NCI-H524 treated with DMSO at 0.1 percent for 48 hours (cell line): ENCODE measurements at regions not wholly inside any gene's neighbourhood (a gene's known extent, or its start where the extent isn't known, plus 50 kb on each side); places are given as distances from the start of the nearest gene placed in this dataset.

Experiments
- DNase-seq: peaks from one replicate; lab custom pipeline; 2025; lab: John Stamatoyannopoulos, UW

DNA sequence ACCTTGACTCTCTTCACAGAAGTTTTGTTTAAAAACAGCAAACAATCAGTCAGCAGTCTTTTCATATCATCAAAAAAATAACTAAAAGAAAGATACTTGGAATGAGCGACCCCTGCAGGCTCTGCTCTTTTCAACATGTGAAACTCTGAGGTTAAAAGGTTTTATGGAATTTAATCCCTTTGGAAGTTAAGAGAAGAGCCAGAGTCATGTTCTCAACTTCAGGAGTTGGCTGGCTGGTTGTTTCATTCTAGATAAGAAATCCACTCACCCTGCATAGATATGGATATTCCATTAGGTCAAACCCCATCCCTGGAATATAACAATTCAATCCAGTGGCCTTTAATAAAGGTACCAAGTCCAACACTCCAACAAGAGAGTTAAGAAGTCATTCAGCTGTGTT, 115.6 kb upstream of the RMDN2 start:
- DNase-seq, result no peak

GRCh38 chr2:37809931-37810570, 115.0 kb upstream of the RMDN2 start:
- DNase-seq, result no peak

DNA sequence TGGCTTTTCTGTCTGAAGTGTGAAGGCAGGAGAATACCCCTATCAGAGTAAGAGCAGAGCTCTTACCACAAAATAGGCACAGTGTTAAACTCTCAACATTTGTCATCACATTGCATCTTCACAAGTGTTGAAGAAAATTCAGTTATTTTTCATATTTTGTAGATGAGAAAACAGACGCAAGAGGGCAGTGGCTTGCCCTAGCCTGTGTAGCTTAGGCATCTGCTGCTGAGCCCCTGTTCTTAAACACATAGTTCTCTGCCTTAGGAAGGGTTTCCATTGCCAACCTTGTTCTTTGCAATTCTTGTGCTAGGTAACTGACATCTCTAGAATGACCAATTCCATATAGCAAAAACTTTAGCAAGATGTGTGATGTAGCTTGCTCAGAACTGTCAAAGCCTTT, 112.7 kb upstream of the RMDN2 start:
- no peak for DNase-seq

GRCh38 chr2:37812941-37813730, 112.0 kb upstream of the RMDN2 start:
- no peak for DNase-seq

DNA sequence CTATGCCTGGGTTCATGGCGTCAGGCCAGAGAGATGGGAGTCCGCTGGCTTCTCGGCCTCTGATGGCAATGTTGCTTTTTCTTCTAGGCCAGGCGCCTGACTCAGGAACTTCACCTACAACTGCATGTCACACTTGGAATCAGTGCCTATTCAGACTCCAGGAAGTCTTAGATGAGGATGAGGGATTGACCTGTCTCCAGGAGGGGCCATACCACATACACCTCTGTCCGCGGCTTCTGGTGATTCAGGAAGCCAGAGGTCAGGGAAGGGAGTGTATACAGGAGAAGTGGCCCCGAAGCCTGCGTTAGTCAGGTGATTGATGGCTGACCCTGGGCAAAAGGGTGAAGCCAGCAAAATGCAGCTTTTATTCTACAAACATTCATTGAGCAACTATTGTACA, 109.1 kb upstream of the RMDN2 start:
- no peak for DNase-seq

GRCh38 chr2:37816686-37817085, 108.4 kb upstream of the RMDN2 start:
- DNase-seq, result no peak

- no peak for DNase-seq
Observed at GRCh38 chr2:37819186-37819585, 105.9 kb upstream of the RMDN2 start.

GRCh38 chr2:37820471-37820986, 104.6 kb upstream of the RMDN2 start:
- no peak for DNase-seq

- DNase-seq, result no peak
Observed at GRCh38 chr2:37825586-37825985, 99.5 kb upstream of the RMDN2 start.

- no peak for DNase-seq
Observed at GRCh38 chr2:37826611-37827010, 98.5 kb upstream of the RMDN2 start.

DNA sequence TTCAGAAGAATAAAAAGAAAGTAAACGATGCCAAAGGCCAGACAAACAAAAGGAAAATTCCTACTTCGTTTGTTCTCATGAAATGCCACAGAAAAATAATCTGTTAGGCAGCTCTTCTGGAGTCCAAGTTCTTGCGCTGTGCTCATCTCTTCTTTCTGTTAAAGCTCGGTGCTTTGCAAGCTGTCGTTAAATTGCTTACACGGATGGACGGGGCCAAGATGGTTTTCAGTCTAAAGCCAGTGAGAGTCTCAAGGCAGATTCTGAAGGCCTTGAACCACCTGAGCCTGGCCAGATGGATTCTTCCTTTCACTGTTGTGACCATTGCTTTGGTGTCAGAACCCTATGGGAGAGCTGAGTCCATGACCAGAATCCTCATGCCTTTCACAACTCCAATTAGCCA, 97.6 kb upstream of the RMDN2 start:
- no peak for DNase-seq

DNA sequence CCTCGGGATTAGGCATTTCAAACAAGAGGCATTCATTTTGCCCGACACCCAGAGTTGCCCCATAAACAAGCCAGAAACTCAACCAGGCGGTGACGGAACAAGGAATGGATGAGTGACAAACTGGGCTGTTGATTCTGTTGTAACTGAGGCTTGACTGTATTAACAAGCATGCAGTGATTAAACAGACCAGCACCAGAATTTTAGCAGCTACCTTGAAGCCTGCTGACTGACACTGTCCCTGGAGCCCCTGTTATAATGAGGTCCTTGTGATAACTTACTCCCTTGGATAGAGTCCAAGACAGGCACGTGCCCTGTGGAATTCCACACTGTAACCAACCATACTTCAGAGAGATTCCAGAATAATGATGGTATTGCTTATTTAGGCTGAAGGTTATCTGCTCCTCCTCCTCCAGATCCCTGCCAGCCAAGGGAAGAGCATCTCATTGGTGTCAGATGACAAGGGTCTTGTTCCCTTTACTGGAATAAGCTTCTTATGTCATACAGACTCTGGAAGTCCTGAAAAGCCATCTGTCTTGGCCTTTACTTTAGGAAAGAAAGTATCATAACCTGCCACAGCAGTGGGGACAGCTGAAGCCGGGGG, 97.1 kb upstream of the RMDN2 start:
- peak; percentile 99 for DNase-seq

GRCh38 chr2:37829202-37829601, 95.9 kb upstream of the RMDN2 start:
- DNase-seq, result no peak

GRCh38 chr2:37829616-37830395, 95.3 kb upstream of the RMDN2 start:
- DNase-seq, result no peak

DNA sequence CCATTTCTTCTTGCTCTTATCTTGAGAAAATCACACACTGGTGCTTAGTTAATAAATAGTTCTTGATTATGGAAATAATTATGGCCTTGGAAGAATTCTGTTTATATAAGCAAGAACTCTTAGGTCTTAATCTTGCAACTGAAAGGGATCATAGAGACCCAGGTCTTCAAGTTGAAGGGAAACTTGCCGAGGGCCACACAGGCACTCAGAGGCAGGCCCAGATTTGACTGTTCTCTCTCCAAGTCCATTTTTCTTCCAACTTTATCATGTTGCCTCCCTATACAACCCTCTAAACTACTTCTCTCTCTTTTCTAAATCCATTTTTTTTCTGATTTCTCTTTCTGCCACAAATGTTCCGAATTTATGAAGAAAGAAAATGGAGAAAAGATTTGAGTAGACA, 94.5 kb upstream of the RMDN2 start:
- no peak for DNase-seq

DNA sequence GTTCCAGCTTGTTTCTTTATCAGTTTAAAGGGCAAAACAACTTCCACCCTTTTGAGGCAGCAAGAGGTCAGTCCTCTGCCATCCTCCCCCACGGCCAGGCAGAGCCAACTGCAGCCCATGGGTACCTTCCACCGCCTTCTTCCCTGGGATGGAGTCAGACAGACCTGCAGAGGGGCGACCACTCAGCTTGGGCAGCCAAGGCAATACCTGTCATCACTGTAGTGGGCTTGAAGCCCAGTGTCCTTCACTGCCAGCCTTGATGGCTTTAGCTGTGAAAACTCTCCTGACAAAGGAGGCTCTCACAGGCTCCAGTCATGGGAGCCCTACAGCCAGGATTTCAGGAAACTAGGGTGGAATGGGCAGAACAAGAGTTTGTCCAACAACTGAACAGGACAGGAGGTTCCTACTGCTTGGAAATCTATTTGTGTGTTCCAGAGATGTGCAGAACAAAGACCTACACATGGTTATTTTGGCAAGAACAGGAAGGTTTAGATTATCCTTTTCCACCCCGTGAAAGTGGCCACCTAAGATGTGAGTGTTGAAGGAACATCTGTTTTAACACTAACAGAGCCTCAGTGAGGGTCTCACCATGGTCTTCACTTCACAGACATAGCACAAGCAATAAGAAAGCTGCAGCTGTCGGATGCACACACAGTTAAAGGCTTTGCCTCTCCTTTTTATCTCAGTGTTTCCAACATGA, 93.9 kb upstream of the RMDN2 start:
- DNase-seq, result no peak

- no peak for DNase-seq
Observed at GRCh38 chr2:37832590-37833197, 92.4 kb upstream of the RMDN2 start.

- DNase-seq, result no peak
Observed at GRCh38 chr2:37833423-37833822, 91.7 kb upstream of the RMDN2 start.

DNA sequence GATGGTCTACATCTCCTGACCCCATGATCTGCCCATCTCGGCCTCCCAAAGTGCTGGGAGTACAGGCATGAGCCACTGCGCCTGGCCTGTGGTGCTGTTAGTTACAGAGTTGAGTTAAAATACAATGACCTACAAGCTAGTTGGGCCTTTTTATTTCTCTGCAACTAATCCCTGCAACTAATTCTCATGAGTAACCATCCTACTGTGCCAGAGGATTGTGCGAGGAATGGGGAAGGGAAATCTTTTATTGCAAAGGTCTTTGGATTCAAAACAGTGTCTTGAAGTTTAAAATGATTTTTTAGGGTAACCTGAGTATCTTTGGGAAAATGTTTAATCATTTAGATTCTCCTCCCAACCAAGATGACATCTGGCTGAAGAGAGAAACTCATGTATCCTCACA, 88.8 kb upstream of the RMDN2 start:
- DNase-seq, result no peak

- DNase-seq, result no peak
Observed at GRCh38 chr2:37836711-37837110, 88.4 kb upstream of the RMDN2 start.

DNA sequence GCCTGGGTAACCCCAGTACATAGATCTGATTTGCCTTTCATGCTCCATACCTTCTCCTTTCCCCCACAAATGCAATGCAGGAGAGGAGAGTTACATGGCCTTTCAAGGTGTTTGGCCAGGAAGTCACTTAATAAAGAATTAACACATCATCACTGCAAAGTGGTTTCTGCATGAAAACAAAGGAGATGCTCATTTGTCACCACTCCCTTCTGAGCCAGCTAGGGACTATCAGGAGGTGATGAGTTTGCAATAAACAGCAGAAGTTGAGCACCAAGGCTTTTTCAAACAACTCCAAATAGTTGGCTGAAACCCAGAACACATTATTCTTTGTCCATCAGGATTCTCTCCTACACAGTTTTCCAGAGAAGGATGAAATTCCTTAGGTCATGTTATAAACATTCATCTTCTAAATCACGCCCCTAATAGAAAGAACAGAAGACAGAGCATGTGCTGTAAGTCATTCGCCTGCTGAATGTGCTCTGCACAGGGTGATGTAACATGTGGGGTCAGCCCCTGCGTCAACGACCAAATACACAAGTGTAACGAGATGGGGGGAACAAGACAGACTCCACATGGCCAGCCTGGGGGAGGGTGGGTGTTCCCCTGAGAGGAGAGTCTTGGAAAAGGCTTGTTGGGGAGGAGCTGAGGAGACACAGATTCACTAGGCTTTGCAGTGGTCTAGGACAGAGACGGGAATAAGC, 87.3 kb upstream of the RMDN2 start:
- no peak for DNase-seq
